ENCODE measurements at regions not wholly inside any gene's neighbourhood (a gene's known extent, or its start where the extent isn't known, plus 50 kb on each side); places are given as distances from the start of the nearest gene placed in this dataset.
"Not testable (repeated sequence)": the region's sequence is repeated elsewhere in the genome, so short reads cannot be mapped to it uniquely, and the experiment has no call there.

- WGBS, 10 experiments, result 77 to 100% (median 92%) methylated on average over 1 to 9 of the region's 9 CpGs; no CpG with 5 or more reads in 2 of the 10 experiments
- no peak for ATAC-seq (replicated peaks in 6 of 8)
- H3K4me1 ChIP-seq (replicated peaks in 1 of 2), result no peaks in the 10 kb centered on the region
- in situ Hi-C loops (cut with MboI; ENCODE audit: low pct_unique_long_range_greater_than_20kb in 2 of 9, low sequenced_read_pairs in 9 of 9, unreplicated experiment in 9 of 9), result no loop called here
- no peak overlapping the region for H3K27ac ChIP-seq
- H3K4me3 ChIP-seq, result no peak overlapping the region
These were observed 123.8 kb upstream of the CDH5 start for GRCh38 chr16:66242672-66243071.

- H3K4me3 ChIP-seq; in situ Hi-C loops (cut with MboI; ENCODE audit: low pct_unique_long_range_greater_than_20kb in 2 of 9, low sequenced_read_pairs in 9 of 9, unreplicated experiment in 9 of 9); H3K4me1 ChIP-seq (replicated peaks in 1 of 2); ATAC-seq (replicated peaks in 6 of 8); H3K27ac ChIP-seq: not testable (repeated sequence)
- WGBS, 10 experiments, result 40 to 92% (median 71%) methylated on average over 1 to 5 of the region's 6 CpGs; no CpG with 5 or more reads in 3 of the 10 experiments
These were observed 124.3 kb upstream of the CDH5 start for GRCh38 chr16:66242206-66242605.

GRCh38 chr16:66240631-66241395 lies 125.7 kb upstream of the CDH5 start:
- H3K4me3 ChIP-seq, result no peak overlapping the region
- in situ Hi-C loops (cut with MboI; ENCODE audit: low pct_unique_long_range_greater_than_20kb in 2 of 9, low sequenced_read_pairs in 9 of 9, unreplicated experiment in 9 of 9), result no loop called here
- no peak overlapping the region for H3K27ac ChIP-seq
- WGBS, 10 experiments, result 55 to 100% (median 87%) methylated on average over 1 to 8 of the region's 8 CpGs; no CpG with 5 or more reads in 3 of the 10 experiments
- no peak for ATAC-seq (replicated peaks in 6 of 8)
- no peaks in the 10 kb centered on the region for H3K4me1 ChIP-seq (replicated peaks in 1 of 2)

GRCh38 chr16:66240088-66240487 lies 126.4 kb upstream of the CDH5 start:
- no peak for ATAC-seq (replicated peaks in 6 of 8)
- no peak overlapping the region for H3K27ac ChIP-seq
- in situ Hi-C loops (cut with MboI; ENCODE audit: low pct_unique_long_range_greater_than_20kb in 2 of 9, low sequenced_read_pairs in 9 of 9, unreplicated experiment in 9 of 9), result no loop called here
- WGBS, 10 experiments, result 53 to 100% (median 84%) methylated on average over 2 to 4 of the region's 6 CpGs; no CpG with 5 or more reads in 6 of the 10 experiments
- H3K4me1 ChIP-seq (replicated peaks in 1 of 2), result no peaks in the 10 kb centered on the region
- no peak overlapping the region for H3K4me3 ChIP-seq

GRCh38 chr16:66238696-66239095 lies 127.8 kb upstream of the CDH5 start:
- in situ Hi-C loops (cut with MboI; ENCODE audit: low pct_unique_long_range_greater_than_20kb in 2 of 9, low sequenced_read_pairs in 9 of 9, unreplicated experiment in 9 of 9), result no loop called here
- 71 to 100% (median 88%) methylated on average over 1 of the region's 1 CpG; no CpG with 5 or more reads in 7 of the 10 experiments for WGBS, 10 experiments
- ATAC-seq (replicated peaks in 6 of 8), result no peak

GRCh38 chr16:66236301-66236700 lies 130.2 kb upstream of the CDH5 start:
- no peak overlapping the region for H3K27ac ChIP-seq
- ATAC-seq (replicated peaks in 6 of 8), result no peak
- H3K4me1 ChIP-seq (replicated peaks in 1 of 2), result peaks cover 0 to 7% of the 10 kb centered on the region in 2 donors
- in situ Hi-C loops (cut with MboI; ENCODE audit: low pct_unique_long_range_greater_than_20kb in 2 of 9, low sequenced_read_pairs in 9 of 9, unreplicated experiment in 9 of 9), result no loop called here
- H3K4me3 ChIP-seq, result no peak overlapping the region
- 80 to 100% (median 88%) methylated on average over 2 to 3 of the region's 12 CpGs; no CpG with 5 or more reads in 5 of the 10 experiments for WGBS, 10 experiments

More at GRCh38 chr16:66238696-66239095, 127.8 kb upstream of the CDH5 start:
- Histone ChIP-seq H3K4me3 (no peak overlapping the region), H3K4me1 (replicated peaks in 1 of 2) (no peaks in the 10 kb centered on the region), H3K27ac (no peak overlapping the region)

- Histone ChIP-seq H3K4me3 (no peak overlapping the region), H3K4me1 (replicated peaks in 1 of 2) (peaks cover 0 to 10% of the 10 kb centered on the region in 2 donors), H3K27ac (no peak overlapping the region)
- in situ Hi-C loops (cut with MboI; ENCODE audit: low pct_unique_long_range_greater_than_20kb in 2 of 9, low sequenced_read_pairs in 9 of 9, unreplicated experiment in 9 of 9), result no loop called here
- ATAC-seq (replicated peaks in 6 of 8), result peak in 4 of 8 experiments; percentile 30 to 85 (median 60)
- 56 to 95% (median 68%) methylated on average over 3 to 8 of the region's 9 CpGs; no CpG with 5 or more reads in 3 of the 10 experiments for WGBS, 10 experiments
These were observed 134.9 kb upstream of the CDH5 start for GRCh38 chr16:66231452-66232160.

- Histone ChIP-seq H3K4me3 (no peak overlapping the region), H3K4me1 (replicated peaks in 1 of 2) (peaks cover 2 to 14% of the 10 kb centered on the region in 2 donors), H3K27ac (no peak overlapping the region)
- ATAC-seq (replicated peaks in 6 of 8), result peak in 1 of 8 experiments; percentile 20
- in situ Hi-C loops (cut with MboI; ENCODE audit: low pct_unique_long_range_greater_than_20kb in 2 of 9, low sequenced_read_pairs in 9 of 9, unreplicated experiment in 9 of 9), result no loop called here
- WGBS, 10 experiments, result 0 to 100% (median 88%) methylated on average over 1 to 4 of the region's 4 CpGs; no CpG with 5 or more reads in 1 of the 10 experiments
These were observed 136.8 kb upstream of the CDH5 start for GRCh38 chr16:66229651-66230050.

- in situ Hi-C loops (cut with MboI; ENCODE audit: low pct_unique_long_range_greater_than_20kb in 2 of 9, low sequenced_read_pairs in 9 of 9, unreplicated experiment in 9 of 9), result no loop called here
- no peak for ATAC-seq (replicated peaks in 6 of 8)
- Histone ChIP-seq H3K4me3 (no peak overlapping the region), H3K27ac (no peak overlapping the region), H3K4me1 (replicated peaks in 1 of 2) (peaks cover 2 to 21% of the 10 kb centered on the region in 2 donors)
- WGBS, 10 experiments, result 0 to 80% (median 71%) methylated on average over 1 to 6 of the region's 7 CpGs; no CpG with 5 or more reads in 1 of the 10 experiments
These were observed 137.7 kb upstream of the CDH5 start for GRCh38 chr16:66228792-66229191.

- in situ Hi-C loops (cut with MboI; ENCODE audit: low pct_unique_long_range_greater_than_20kb in 2 of 9, low sequenced_read_pairs in 9 of 9, unreplicated experiment in 9 of 9), result no loop called here
- no peak overlapping the region for H3K27ac ChIP-seq
- 80 to 100% (median 94%) methylated on average over 1 to 6 of the region's 8 CpGs; no CpG with 5 or more reads in 4 of the 10 experiments for WGBS, 10 experiments
- no peak for ATAC-seq (replicated peaks in 6 of 8)
- no peak overlapping the region for H3K4me3 ChIP-seq
- peaks cover 9 to 28% of the 10 kb centered on the region in 2 donors for H3K4me1 ChIP-seq (replicated peaks in 1 of 2)
These were observed 138.5 kb upstream of the CDH5 start for GRCh38 chr16:66227766-66228530.

GRCh38 chr16:66226762-66227161 lies 139.7 kb upstream of the CDH5 start:
- Histone ChIP-seq H3K27ac (no peak overlapping the region), H3K4me1 (replicated peaks in 1 of 2) (peaks cover 9 to 26% of the 10 kb centered on the region in 2 donors), H3K4me3 (no peak overlapping the region)
- in situ Hi-C loops (cut with MboI; ENCODE audit: low pct_unique_long_range_greater_than_20kb in 2 of 9, low sequenced_read_pairs in 9 of 9, unreplicated experiment in 9 of 9), result no loop called here
- WGBS, 10 experiments, result 33 to 100% (median 92%) methylated on average over 1 to 2 of the region's 5 CpGs; no CpG with 5 or more reads in 4 of the 10 experiments
- ATAC-seq (replicated peaks in 6 of 8), result no peak

- Histone ChIP-seq H3K27ac (no peak overlapping the region), H3K4me1 (replicated peaks in 1 of 2) (peaks cover 9 to 18% of the 10 kb centered on the region in 2 donors), H3K4me3 (no peak overlapping the region)
- ATAC-seq (replicated peaks in 6 of 8), result no peak
- in situ Hi-C loops (cut with MboI; ENCODE audit: low pct_unique_long_range_greater_than_20kb in 2 of 9, low sequenced_read_pairs in 9 of 9, unreplicated experiment in 9 of 9), result no loop called here
- 83 to 100% (median 100%) methylated on average over 1 to 3 of the region's 5 CpGs; no CpG with 5 or more reads in 5 of the 10 experiments for WGBS, 10 experiments
These were observed 140.8 kb upstream of the CDH5 start for GRCh38 chr16:66225696-66226095.
